GM19452 (cell line): ENCODE measurements at regions not wholly inside any gene's neighbourhood (a gene's known extent, or its start where the extent isn't known, plus 50 kb on each side); places are given as distances from the start of the nearest gene placed in this dataset.
"Not testable (repeated sequence)": the region's sequence is repeated elsewhere in the genome, so short reads cannot be mapped to it uniquely, and the experiment has no call there.

Experiments used
- ATAC-seq: cut with Tn5 transposase; IDR thresholded peaks from one replicate; pipeline ENCODE4 v1.9.1; 2021; ENCODE audit not compliant: unreplicated experiment

- no peak for ATAC-seq
Measured at GRCh38 chr6:74733830-74734620, 471.8 kb downstream of the COL12A1 start.

- ATAC-seq: no peak
Measured at GRCh38 chr6:74731931-74732330, 473.9 kb downstream of the COL12A1 start.

- no peak for ATAC-seq
Measured at GRCh38 chr6:74731204-74731603, 474.6 kb downstream of the COL12A1 start.

GRCh38 chr6:74720923-74721322 is 484.9 kb downstream of the COL12A1 start:
- no peak for ATAC-seq

- no peak for ATAC-seq
Measured at GRCh38 chr6:74717591-74717990, 488.3 kb downstream of the COL12A1 start.

GRCh38 chr6:74715355-74716085 is 490.3 kb downstream of the COL12A1 start:
- no peak for ATAC-seq

GRCh38 chr6:74713941-74714340 is 491.9 kb downstream of the COL12A1 start:
- no peak for ATAC-seq

- no peak for ATAC-seq
Measured at GRCh38 chr6:74705451-74705850, 500.4 kb downstream of the COL12A1 start.

- ATAC-seq: not testable (repeated sequence)
Measured at GRCh38 chr6:74704540-74704939, 501.3 kb downstream of the COL12A1 start.

- ATAC-seq: no peak
Measured at GRCh38 chr6:74690365-74690764, 515.5 kb downstream of the COL12A1 start.

- ATAC-seq: no peak
Measured at GRCh38 chr6:74689601-74690000, 516.3 kb downstream of the COL12A1 start.

GRCh38 chr6:74677463-74677862 is 528.4 kb downstream of the COL12A1 start:
- no peak for ATAC-seq

GRCh38 chr6:74676906-74677305 is 528.9 kb downstream of the COL12A1 start:
- ATAC-seq: no peak

- ATAC-seq: no peak
Measured at GRCh38 chr6:74674377-74674776, 531.5 kb downstream of the COL12A1 start.

- no peak for ATAC-seq
Measured at GRCh38 chr6:74671558-74672025, 534.3 kb downstream of the COL12A1 start.

- ATAC-seq: no peak
Measured at GRCh38 chr6:74658391-74658790, 547.5 kb downstream of the COL12A1 start.

GRCh38 chr6:74657931-74658330 is 547.9 kb downstream of the COL12A1 start:
- no peak for ATAC-seq

GRCh38 chr6:74657011-74657410 is 548.8 kb downstream of the COL12A1 start:
- no peak for ATAC-seq

- no peak for ATAC-seq
Measured at GRCh38 chr6:74656453-74656852, 549.4 kb downstream of the COL12A1 start.

GRCh38 chr6:74654296-74654695 is 551.6 kb downstream of the COL12A1 start:
- ATAC-seq: no peak

- no peak for ATAC-seq
Measured at GRCh38 chr6:74651948-74652842, 553.7 kb downstream of the COL12A1 start.
